Suprapubic skin (tissue), 4 donors: ENCODE measurements at regions not wholly inside any gene's neighbourhood (a gene's known extent, or its start where the extent isn't known, plus 50 kb on each side); places are given as distances from the start of the nearest gene placed in this dataset.

Experiments used
- DNase-seq, 2 donors: peaks; one replicate each; pipeline ENCODE4 v3.0.0-alpha.2; 2019; ENCODE audit warnings: low spot score in 2 of 2
- H3K27ac ChIP-seq: fragments of 200-600 bp; sonication (generic); one replicate; pipeline ENCODE4 v1.5.1; 2019
- H3K27me3 ChIP-seq: fragments of 200-600 bp; sonication (generic); one replicate; pipeline ENCODE4 v1.5.1; 2019
- H3K36me3 ChIP-seq: fragments of 200-600 bp; sonication (generic); one replicate; pipeline ENCODE4 v1.5.1; 2019
- H3K4me1 ChIP-seq: fragments of 200-600 bp; sonication (generic); one replicate; pipeline ENCODE4 v1.5.1; 2019
- H3K4me3 ChIP-seq: fragments of 200-600 bp; sonication (generic); one replicate; pipeline ENCODE4 v1.5.1; 2019; ENCODE audit warnings: mild to moderate bottlenecking
- H3K9me3 ChIP-seq: fragments of 200-600 bp; sonication (generic); one replicate; pipeline ENCODE4 v1.5.1; 2019
- EP300 ChIP-seq: sonication (generic); formaldehyde crosslinking; IDR thresholded peaks from one replicate; pipeline ENCODE4 v1.6.1; 2017; ENCODE audit warnings: antibody characterized with exemption
- POLR2A ChIP-seq, 2 donors: fragments of 450-650 bp; IDR thresholded peaks; one replicate each; pipeline ENCODE4 v1.6.1; 2017; ENCODE audit warnings: antibody characterized with exemption in 2 of 2, mild to moderate bottlenecking in 2 of 2, moderate library complexity in 2 of 2
- POLR2AphosphoS5 ChIP-seq, 3 donors: sonication (generic); formaldehyde crosslinking; IDR thresholded peaks; one replicate each; pipeline ENCODE4 v1.6.1; 2017; ENCODE audit warnings: antibody characterized with exemption in 3 of 3
- WGBS: methylation state at CpG from one replicate; pipeline ENCODE4 v1.1.5; 2018; 5-methylcytosine and 5-hydroxymethylcytosine counted together
- TF ChIP-seq, protein P1 (sequence below), 2 donors: fragments of 200-600 bp in 1 of 2; fragments of 450-650 bp in 1 of 2; sonication (generic) in 1 of 2; IDR thresholded peaks; one replicate each; pipeline ENCODE4 v1.5.1; 2016 to 2019; ENCODE audit warnings: antibody characterized with exemption in 2 of 2, mild to moderate bottlenecking in 1 of 2, moderate library complexity in 1 of 2

DNA sequence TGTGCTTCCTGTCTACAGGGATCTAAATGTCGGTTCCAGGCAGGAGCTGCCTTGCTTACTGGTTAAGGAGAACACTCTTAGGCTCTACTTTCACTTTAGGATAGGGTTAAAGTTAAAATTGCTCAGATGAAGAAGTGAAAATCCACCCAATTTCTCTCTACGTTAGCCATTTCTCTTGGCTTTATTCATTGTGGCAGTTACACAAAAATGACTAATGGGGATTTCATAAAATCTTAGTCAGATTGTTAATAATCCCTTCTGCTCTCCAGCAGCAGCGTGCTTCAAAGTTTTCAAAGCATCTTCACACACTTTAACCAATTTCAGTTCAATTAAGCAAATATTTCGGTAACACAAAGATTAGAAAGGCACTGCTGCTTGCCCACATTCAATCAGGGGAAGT, 58.4 kb upstream of the RCN1 start:
- peaks cover 4% of the 10 kb centered on the region for H3K27me3 ChIP-seq
- 56% methylated on average over 4 of the region's 4 CpGs for WGBS
- no peaks in the 10 kb centered on the region for H3K9me3 ChIP-seq
- H3K4me1 ChIP-seq, result no peaks in the 10 kb centered on the region
- no peaks in the 10 kb centered on the region for H3K36me3 ChIP-seq
- TF ChIP-seq, protein P1, sequence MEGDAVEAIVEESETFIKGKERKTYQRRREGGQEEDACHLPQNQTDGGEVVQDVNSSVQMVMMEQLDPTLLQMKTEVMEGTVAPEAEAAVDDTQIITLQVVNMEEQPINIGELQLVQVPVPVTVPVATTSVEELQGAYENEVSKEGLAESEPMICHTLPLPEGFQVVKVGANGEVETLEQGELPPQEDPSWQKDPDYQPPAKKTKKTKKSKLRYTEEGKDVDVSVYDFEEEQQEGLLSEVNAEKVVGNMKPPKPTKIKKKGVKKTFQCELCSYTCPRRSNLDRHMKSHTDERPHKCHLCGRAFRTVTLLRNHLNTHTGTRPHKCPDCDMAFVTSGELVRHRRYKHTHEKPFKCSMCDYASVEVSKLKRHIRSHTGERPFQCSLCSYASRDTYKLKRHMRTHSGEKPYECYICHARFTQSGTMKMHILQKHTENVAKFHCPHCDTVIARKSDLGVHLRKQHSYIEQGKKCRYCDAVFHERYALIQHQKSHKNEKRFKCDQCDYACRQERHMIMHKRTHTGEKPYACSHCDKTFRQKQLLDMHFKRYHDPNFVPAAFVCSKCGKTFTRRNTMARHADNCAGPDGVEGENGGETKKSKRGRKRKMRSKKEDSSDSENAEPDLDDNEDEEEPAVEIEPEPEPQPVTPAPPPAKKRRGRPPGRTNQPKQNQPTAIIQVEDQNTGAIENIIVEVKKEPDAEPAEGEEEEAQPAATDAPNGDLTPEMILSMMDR (IDR thresholded peaks at IDR 0.05), result no peak
- no peak for TF ChIP-seq EP300
- no peak for TF ChIP-seq POLR2A (IDR thresholded peaks at IDR 0.05)
- no peak for TF ChIP-seq POLR2AphosphoS5 (IDR thresholded peaks at IDR 0.05)
- DNase-seq, result no peak
- H3K4me3 ChIP-seq, result no peak overlapping the region
- H3K27ac ChIP-seq, result no peak overlapping the region

DNA sequence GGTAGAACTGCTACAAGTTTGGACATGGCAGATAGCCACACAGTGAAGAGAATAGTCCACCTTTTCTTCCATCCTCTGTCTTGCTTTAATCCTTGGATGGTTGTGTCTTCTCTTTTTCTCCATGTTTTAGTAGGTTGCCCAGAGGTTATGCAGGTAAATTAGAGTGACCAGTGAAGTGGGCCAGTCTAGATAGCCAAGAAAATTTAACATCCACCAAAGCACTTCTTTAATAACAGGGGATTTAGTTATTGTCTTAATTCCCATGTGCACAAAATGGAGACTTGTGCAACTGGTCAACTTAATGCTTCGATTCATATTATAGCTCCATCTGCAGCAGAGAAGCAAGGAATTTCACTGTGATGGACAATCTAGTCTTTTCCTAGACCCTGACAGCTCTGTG, 58.8 kb upstream of the RCN1 start:
- H3K27me3 ChIP-seq, result peaks cover 4% of the 10 kb centered on the region

DNA sequence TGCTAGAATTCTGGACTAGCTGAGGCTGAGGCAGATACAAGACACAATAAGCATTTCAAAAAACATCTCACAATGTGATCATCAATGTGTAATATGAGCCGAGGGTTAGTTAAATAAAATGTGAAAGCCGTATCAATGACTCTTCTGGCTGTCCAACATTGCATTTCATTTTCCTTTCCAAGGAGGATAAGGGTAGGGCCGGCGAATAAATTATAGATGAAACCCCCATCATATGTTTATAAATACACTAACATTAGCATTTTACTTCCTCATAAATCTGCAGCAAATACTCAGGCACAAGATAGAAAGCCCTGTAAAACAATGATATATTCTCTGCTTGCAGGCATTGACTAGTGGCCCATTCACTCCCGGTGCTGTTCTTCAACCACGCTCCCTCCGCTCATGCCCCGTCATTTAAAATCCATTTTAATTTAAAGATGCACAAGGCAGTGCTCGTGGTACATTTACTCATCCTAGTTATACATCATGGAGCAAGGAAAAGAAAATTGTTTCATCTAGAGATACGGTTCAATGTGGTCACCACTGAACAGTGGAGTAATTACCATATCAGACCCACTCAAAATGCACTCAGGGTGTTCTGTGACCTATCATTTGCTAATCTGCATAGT, 59.9 kb upstream of the RCN1 start:
- H3K9me3 ChIP-seq, result no peaks in the 10 kb centered on the region
- WGBS, result 83% methylated on average over 10 of the region's 10 CpGs
- H3K27me3 ChIP-seq, result peaks cover 4% of the 10 kb centered on the region
- DNase-seq, result no peak
- TF ChIP-seq POLR2AphosphoS5 (IDR thresholded peaks at IDR 0.05) (no peak), POLR2A (IDR thresholded peaks at IDR 0.05) (no peak), EP300 (no peak)
- TF ChIP-seq, protein P1 (IDR thresholded peaks at IDR 0.05), result no peak
- H3K36me3 ChIP-seq, result no peaks in the 10 kb centered on the region
- H3K27ac ChIP-seq, result no peak overlapping the region
- no peaks in the 10 kb centered on the region for H3K4me1 ChIP-seq
- no peak overlapping the region for H3K4me3 ChIP-seq

More for the DNA sequence above, 58.8 kb upstream of the RCN1 start:
- Histone ChIP-seq H3K9me3 (no peaks in the 10 kb centered on the region), H3K36me3 (no peaks in the 10 kb centered on the region), H3K27ac (no peak overlapping the region), H3K4me3 (no peak overlapping the region), H3K4me1 (no peaks in the 10 kb centered on the region)
- TF ChIP-seq, protein P1 (IDR thresholded peaks at IDR 0.05), result no peak
- no peak for TF ChIP-seq POLR2AphosphoS5 (IDR thresholded peaks at IDR 0.05)
- no peak for TF ChIP-seq POLR2A (IDR thresholded peaks at IDR 0.05)
- no peak for TF ChIP-seq EP300
- no peak for DNase-seq
- 82% methylated on average over 1 of the region's 1 CpG for WGBS

DNA sequence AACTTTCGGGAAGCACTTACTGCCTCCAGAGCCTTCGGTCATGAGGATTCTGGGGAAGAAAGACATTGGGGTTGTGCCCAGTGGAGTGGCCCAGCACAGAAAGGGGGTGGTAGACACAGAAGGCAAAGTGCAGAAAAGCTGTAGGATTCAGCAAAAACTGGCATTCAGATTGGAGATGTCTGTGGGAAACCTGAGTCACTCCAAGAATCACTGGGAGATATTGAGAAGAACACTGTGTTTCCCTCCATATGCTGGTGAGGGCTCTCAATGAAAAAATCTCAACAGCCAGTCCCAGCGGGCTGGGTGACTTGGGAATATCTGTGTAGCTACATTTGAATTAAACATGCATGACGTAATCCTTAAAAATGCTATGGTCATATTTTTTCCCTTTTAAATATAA, 61.2 kb upstream of the RCN1 start:
- no peak for DNase-seq
- Histone ChIP-seq H3K27ac (no peak overlapping the region), H3K27me3 (peaks cover under 1% of the 10 kb centered on the region), H3K36me3 (no peaks in the 10 kb centered on the region), H3K9me3 (no peaks in the 10 kb centered on the region), H3K4me1 (no peaks in the 10 kb centered on the region), H3K4me3 (no peak overlapping the region)
- TF ChIP-seq POLR2A (IDR thresholded peaks at IDR 0.05) (no peak), POLR2AphosphoS5 (IDR thresholded peaks at IDR 0.05) (no peak)
- TF ChIP-seq, protein P1 (IDR thresholded peaks at IDR 0.05), result no peak
- 55% methylated on average over 4 of the region's 4 CpGs for WGBS

DNA sequence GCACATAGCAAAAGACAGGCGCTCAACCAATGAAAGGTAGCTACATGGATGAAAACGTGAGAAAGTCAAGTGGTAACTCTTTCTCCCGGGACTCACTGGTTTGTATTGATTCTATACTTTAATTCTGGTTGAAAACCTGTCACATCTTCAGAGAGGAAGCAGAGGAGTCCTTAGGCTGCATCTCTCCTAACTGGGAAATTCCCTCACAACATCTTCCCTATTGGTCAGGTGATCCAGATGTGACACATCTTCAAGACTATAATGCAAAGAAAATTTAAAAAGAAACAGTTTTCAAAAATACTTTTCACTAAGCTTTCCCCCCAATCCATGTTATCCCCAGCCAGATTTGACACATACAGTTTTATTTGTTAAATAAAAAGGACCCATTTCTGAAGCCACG, 62.7 kb upstream of the RCN1 start:
- H3K4me3 ChIP-seq, result no peak overlapping the region
- H3K27me3 ChIP-seq, result peaks cover 2% of the 10 kb centered on the region
- DNase-seq, result no peak
- H3K27ac ChIP-seq, result no peak overlapping the region
- H3K9me3 ChIP-seq, result no peaks in the 10 kb centered on the region
- 81% methylated on average over 4 of the region's 4 CpGs for WGBS
- no peaks in the 10 kb centered on the region for H3K4me1 ChIP-seq
- H3K36me3 ChIP-seq, result no peaks in the 10 kb centered on the region
- TF ChIP-seq, protein P1 (IDR thresholded peaks at IDR 0.05), result no peak
- TF ChIP-seq POLR2AphosphoS5 (IDR thresholded peaks at IDR 0.05) (no peak), EP300 (no peak), POLR2A (IDR thresholded peaks at IDR 0.05) (no peak)
